Liver (tissue), 8 donors: ENCODE measurements at regions not wholly inside any gene's neighbourhood (a gene's known extent, or its start where the extent isn't known, plus 50 kb on each side); places are given as distances from the start of the nearest gene placed in this dataset.

Experiments
- DNase-seq: peaks from one replicate; pipeline ENCODE4 v3.0.0-alpha.2; 2017; ENCODE audit warnings: low spot score
- H3K27ac ChIP-seq, 2 donors: one replicate each; pipeline ENCODE4 v1.7.0; 2013; ENCODE audit warnings: inconsistent platforms in 2 of 2, low read length in 2 of 2, control low read depth in 1 of 2, low read depth in 1 of 2, mild to moderate bottlenecking in 1 of 2
- H3K27me3 ChIP-seq, 4 donors: one replicate each; pipeline versions ENCODE4 v1.6.1 to v1.7.0; 2013; ENCODE audit warnings: low read length in 3 of 4, inconsistent platforms in 1 of 4, mild to moderate bottlenecking in 1 of 4, moderate library complexity in 1 of 4; ENCODE audit not compliant: control insufficient read depth in 4 of 4, insufficient read depth in 4 of 4
- H3K36me3 ChIP-seq, 4 donors: one replicate each; pipeline versions ENCODE4 v1.6.1 to v1.7.0; 2013; ENCODE audit warnings: low read length in 3 of 4, mild to moderate bottlenecking in 3 of 4, low read depth in 1 of 4, moderate library complexity in 1 of 4; ENCODE audit not compliant: control insufficient read depth in 4 of 4, insufficient read depth in 3 of 4
- H3K4me1 ChIP-seq, 4 donors: one replicate each; pipeline versions ENCODE4 v1.6.1 to v1.7.0; 2013; ENCODE audit warnings: low read length in 3 of 4, mild to moderate bottlenecking in 3 of 4, moderate library complexity in 1 of 4; ENCODE audit not compliant: control insufficient read depth in 4 of 4, insufficient read depth in 4 of 4
- H3K4me3 ChIP-seq, 3 donors: one replicate each; pipeline versions ENCODE4 v1.6.1 to v1.7.0; 2013; ENCODE audit warnings: low read length in 3 of 3, control low read depth in 1 of 3, low read depth in 1 of 3, mild to moderate bottlenecking in 1 of 3
- H3K9ac ChIP-seq, 2 donors: one replicate each; pipeline ENCODE4 v1.7.0; 2013; ENCODE audit warnings: low read length in 2 of 2, mild to moderate bottlenecking in 2 of 2, moderate library complexity in 2 of 2, control low read depth in 1 of 2, low read depth in 1 of 2
- H3K9me3 ChIP-seq, 4 donors: one replicate each; pipeline versions ENCODE4 v1.6.1 to v1.7.0; 2013; ENCODE audit warnings: low read length in 3 of 4; ENCODE audit not compliant: control insufficient read depth in 4 of 4
- ATF3 ChIP-seq: IDR thresholded peaks from 2 replicates; pipeline ENCODE4 v1.6.1; 2016; ENCODE audit warnings: antibody characterized with exemption
- CTCF ChIP-seq: fragments of 150-350 bp; IDR thresholded peaks from 2 replicates; pipeline ENCODE4 v1.5.1; 2017; ENCODE audit warnings: improper control_type of control experiment, low read depth, low read length; ENCODE audit not compliant: missing input control
- EGR1 ChIP-seq, 2 donors: IDR thresholded peaks; 2 replicates each; pipeline ENCODE4 v1.6.1; 2016 to 2018; ENCODE audit warnings: antibody characterized with exemption in 2 of 2, low read depth in 2 of 2
- FOXA1 ChIP-seq: IDR thresholded peaks from 2 replicates; pipeline ENCODE4 v1.6.1; 2016; ENCODE audit warnings: antibody characterized with exemption
- FOXA2 ChIP-seq: IDR thresholded peaks from 2 replicates; pipeline ENCODE4 v1.6.1; 2016; ENCODE audit warnings: antibody characterized with exemption
- GABPA ChIP-seq, 2 donors: IDR thresholded peaks in 1 of 2; conservative IDR thresholded peaks in 1 of 2; 2 replicates each; pipeline ENCODE4 v1.6.1; 2016; ENCODE audit warnings: antibody characterized with exemption in 2 of 2, mild to moderate bottlenecking in 1 of 2, moderate library complexity in 1 of 2
- HNF4A ChIP-seq, 2 donors: conservative IDR thresholded peaks; 2 replicates each; pipeline ENCODE4 v1.6.1; 2016; ENCODE audit warnings: antibody characterized with exemption in 2 of 2, mild to moderate bottlenecking in 2 of 2
- HNF4G ChIP-seq: IDR thresholded peaks from 2 replicates; pipeline ENCODE4 v1.6.1; 2016; ENCODE audit warnings: antibody characterized with exemption
- JUND ChIP-seq, 2 donors: IDR thresholded peaks; 2 replicates each; pipeline ENCODE4 v1.6.1; 2016; ENCODE audit warnings: antibody characterized with exemption in 2 of 2
- NR2F2 ChIP-seq: IDR thresholded peaks from 2 replicates; pipeline ENCODE4 v1.6.1; 2016; ENCODE audit warnings: antibody characterized with exemption
- RAD21 ChIP-seq, 2 donors: IDR thresholded peaks; 2 replicates each; pipeline ENCODE4 v1.6.1; 2016; ENCODE audit warnings: antibody characterized with exemption in 2 of 2, mild to moderate bottlenecking in 2 of 2
- SP1 ChIP-seq: IDR thresholded peaks from 2 replicates; pipeline ENCODE4 v1.6.1; 2018; ENCODE audit warnings: antibody characterized with exemption, mild to moderate bottlenecking
- TAF1 ChIP-seq: conservative IDR thresholded peaks from 2 replicates; pipeline ENCODE4 v1.6.1; 2016; ENCODE audit warnings: antibody characterized with exemption, mild to moderate bottlenecking
- YY1 ChIP-seq: IDR thresholded peaks from 2 replicates; pipeline ENCODE4 v1.6.1; 2016; ENCODE audit warnings: antibody characterized with exemption, mild to moderate bottlenecking
- ZBTB33 ChIP-seq: IDR thresholded peaks from 2 replicates; pipeline ENCODE4 v1.6.1; 2016; ENCODE audit warnings: antibody characterized with exemption
- WGBS: extraction: QIAGEN DNeasy Blood & Tissue Kit; methylation state at CpG from one replicate; pipeline ENCODE4 v1.1.7; 2013; 5-methylcytosine and 5-hydroxymethylcytosine counted together
- TF ChIP-seq, protein P1 (sequence below): IDR thresholded peaks from 2 replicates; pipeline ENCODE4 v1.6.1; 2016; ENCODE audit warnings: antibody characterized with exemption
- TF ChIP-seq, protein P2 (sequence below): IDR thresholded peaks from 2 replicates; pipeline ENCODE4 v1.6.1; 2016; ENCODE audit warnings: antibody characterized with exemption, mild to moderate bottlenecking
- donor health status: healthy.
- donor health status: healthy.
- donor health status: healthy.
- donor health status: healthy.
- donor health status: healthy.

DNA sequence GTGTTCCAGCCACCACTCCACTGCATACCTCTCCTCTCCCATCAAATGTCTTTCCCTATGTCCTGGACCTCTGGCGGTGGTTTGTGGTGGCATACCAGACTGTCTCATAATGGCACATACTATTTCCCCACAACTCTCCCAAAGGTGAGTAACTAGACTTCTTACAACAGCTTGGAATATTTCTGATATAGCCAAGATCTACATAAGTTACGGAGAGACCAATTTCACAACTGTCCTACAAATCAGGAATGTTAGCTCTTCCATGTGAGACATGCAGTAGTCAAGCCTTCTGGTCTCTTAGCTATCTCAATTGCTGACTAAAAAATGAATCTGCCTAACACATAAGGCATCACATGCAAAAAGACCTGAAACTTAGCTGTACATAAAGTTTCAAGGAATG is 588.9 kb downstream of the RNF144B start:
- Histone ChIP-seq H3K4me3 (no peak overlapping the region), H3K9ac (no peak overlapping the region), H3K4me1 (peaks cover 0 to 15% (median 3%) of the 10 kb centered on the region in 4 donors), H3K36me3 (no peaks in the 10 kb centered on the region), H3K9me3 (no peaks in the 10 kb centered on the region), H3K27me3 (no peaks in the 10 kb centered on the region), H3K27ac (no peak overlapping the region)
- TF ChIP-seq YY1 (no peak), JUND (IDR thresholded peaks at IDR 0.05) (no peak), ATF3 (no peak), HNF4G (no peak), RAD21 (IDR thresholded peaks at IDR 0.05) (no peak), ZBTB33 (no peak), FOXA1 (no peak), EGR1 (IDR thresholded peaks at IDR 0.05; ENCODE audit: low read depth in 2 of 2) (no peak)
- TF ChIP-seq, protein P1, sequence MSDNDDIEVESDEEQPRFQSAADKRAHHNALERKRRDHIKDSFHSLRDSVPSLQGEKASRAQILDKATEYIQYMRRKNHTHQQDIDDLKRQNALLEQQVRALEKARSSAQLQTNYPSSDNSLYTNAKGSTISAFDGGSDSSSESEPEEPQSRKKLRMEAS: no peak
- 97% methylated on average over 2 of the region's 2 CpGs for WGBS
- DNase-seq: no peak

DNA sequence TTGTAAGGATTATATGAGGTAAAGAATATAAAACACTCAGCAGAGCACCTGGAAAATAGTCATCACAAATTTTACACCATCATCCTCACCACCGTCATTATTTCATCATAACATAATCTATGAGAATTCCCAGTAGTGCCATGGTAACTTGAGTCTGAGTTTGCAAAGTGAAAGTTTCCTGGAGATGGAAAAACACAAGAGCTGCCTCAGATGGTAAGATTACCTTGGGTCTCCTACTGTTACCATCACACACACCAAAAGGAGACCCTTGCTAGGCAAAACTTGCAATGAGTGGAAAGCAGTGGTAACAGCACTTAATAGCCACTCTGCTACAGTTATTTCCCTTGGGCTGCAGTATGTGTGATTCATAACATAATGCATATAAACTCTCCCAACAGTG is 589.8 kb downstream of the RNF144B start:
- H3K4me3 ChIP-seq: no peak overlapping the region
- peaks cover 0 to 15% (median 3%) of the 10 kb centered on the region in 4 donors for H3K4me1 ChIP-seq
- no peaks in the 10 kb centered on the region for H3K9me3 ChIP-seq
- DNase-seq: no peak
- 83% methylated on average over 1 of the region's 1 CpG for WGBS
- no peaks in the 10 kb centered on the region for H3K36me3 ChIP-seq
- no peak overlapping the region for H3K9ac ChIP-seq
- TF ChIP-seq HNF4A (conservative IDR thresholded peaks at IDR 0.05): no peak
- no peak for TF ChIP-seq CTCF
- TF ChIP-seq TAF1: no peak
- TF ChIP-seq, protein P2, sequence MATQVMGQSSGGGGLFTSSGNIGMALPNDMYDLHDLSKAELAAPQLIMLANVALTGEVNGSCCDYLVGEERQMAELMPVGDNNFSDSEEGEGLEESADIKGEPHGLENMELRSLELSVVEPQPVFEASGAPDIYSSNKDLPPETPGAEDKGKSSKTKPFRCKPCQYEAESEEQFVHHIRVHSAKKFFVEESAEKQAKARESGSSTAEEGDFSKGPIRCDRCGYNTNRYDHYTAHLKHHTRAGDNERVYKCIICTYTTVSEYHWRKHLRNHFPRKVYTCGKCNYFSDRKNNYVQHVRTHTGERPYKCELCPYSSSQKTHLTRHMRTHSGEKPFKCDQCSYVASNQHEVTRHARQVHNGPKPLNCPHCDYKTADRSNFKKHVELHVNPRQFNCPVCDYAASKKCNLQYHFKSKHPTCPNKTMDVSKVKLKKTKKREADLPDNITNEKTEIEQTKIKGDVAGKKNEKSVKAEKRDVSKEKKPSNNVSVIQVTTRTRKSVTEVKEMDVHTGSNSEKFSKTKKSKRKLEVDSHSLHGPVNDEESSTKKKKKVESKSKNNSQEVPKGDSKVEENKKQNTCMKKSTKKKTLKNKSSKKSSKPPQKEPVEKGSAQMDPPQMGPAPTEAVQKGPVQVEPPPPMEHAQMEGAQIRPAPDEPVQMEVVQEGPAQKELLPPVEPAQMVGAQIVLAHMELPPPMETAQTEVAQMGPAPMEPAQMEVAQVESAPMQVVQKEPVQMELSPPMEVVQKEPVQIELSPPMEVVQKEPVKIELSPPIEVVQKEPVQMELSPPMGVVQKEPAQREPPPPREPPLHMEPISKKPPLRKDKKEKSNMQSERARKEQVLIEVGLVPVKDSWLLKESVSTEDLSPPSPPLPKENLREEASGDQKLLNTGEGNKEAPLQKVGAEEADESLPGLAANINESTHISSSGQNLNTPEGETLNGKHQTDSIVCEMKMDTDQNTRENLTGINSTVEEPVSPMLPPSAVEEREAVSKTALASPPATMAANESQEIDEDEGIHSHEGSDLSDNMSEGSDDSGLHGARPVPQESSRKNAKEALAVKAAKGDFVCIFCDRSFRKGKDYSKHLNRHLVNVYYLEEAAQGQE: no peak
- no peak for TF ChIP-seq RAD21 (IDR thresholded peaks at IDR 0.05)
- no peak for TF ChIP-seq SP1
- TF ChIP-seq ZBTB33: no peak
- no peak for TF ChIP-seq EGR1 (IDR thresholded peaks at IDR 0.05; ENCODE audit: low read depth in 2 of 2)
- no peak for TF ChIP-seq GABPA (IDR thresholded peaks at IDR 0.05 in 1 of 2, conservative IDR thresholded peaks at IDR 0.05 in 1 of 2)
- no peak for TF ChIP-seq FOXA2
- no peak for TF ChIP-seq YY1
- no peak for TF ChIP-seq HNF4G
- no peak for TF ChIP-seq NR2F2
- no peaks in the 10 kb centered on the region for H3K27me3 ChIP-seq
- H3K27ac ChIP-seq: no peak overlapping the region
